ENCODE measurements at regions not wholly inside any gene's neighbourhood (a gene's known extent, or its start where the extent isn't known, plus 50 kb on each side); places are given as distances from the start of the nearest gene placed in this dataset.

GRCh38 chr2:12090590-12090989, 344.2 kb downstream of the LPIN1 start:
- TF ChIP-seq, protein P1, sequence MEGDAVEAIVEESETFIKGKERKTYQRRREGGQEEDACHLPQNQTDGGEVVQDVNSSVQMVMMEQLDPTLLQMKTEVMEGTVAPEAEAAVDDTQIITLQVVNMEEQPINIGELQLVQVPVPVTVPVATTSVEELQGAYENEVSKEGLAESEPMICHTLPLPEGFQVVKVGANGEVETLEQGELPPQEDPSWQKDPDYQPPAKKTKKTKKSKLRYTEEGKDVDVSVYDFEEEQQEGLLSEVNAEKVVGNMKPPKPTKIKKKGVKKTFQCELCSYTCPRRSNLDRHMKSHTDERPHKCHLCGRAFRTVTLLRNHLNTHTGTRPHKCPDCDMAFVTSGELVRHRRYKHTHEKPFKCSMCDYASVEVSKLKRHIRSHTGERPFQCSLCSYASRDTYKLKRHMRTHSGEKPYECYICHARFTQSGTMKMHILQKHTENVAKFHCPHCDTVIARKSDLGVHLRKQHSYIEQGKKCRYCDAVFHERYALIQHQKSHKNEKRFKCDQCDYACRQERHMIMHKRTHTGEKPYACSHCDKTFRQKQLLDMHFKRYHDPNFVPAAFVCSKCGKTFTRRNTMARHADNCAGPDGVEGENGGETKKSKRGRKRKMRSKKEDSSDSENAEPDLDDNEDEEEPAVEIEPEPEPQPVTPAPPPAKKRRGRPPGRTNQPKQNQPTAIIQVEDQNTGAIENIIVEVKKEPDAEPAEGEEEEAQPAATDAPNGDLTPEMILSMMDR (conservative IDR thresholded peaks at IDR 0.05; ENCODE audit: low read length), result no peak
- no peak for TF ChIP-seq EZH2phosphoT487 (IDR thresholded peaks at IDR 0.05; ENCODE audit: borderline replicate concordance, low read depth, low read length)
